ENCODE measurements at regions not wholly inside any gene's neighbourhood (a gene's known extent, or its start where the extent isn't known, plus 50 kb on each side); places are given as distances from the start of the nearest gene placed in this dataset.

DNA sequence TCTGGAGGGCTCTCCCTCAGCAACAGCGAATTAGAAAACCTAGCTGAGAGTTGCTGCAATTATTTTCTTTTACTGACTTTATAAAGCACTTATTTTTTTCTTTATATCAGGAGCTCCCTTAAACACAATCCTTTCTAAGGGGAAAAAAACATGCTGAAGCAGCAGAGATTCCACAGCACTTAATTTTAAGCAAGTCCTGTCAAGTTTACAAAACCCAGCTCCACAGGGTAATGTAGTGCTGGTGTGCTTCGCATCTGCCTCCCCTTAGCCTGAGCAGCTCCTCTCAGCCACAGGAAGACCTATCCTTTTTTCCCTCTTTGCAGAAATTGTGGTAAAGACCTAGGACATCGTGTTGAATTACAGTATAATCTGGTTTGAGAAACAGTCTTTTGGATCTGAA, 208.1 kb upstream of the SYNDIG1 start:
- TF ChIP-seq, protein P1, sequence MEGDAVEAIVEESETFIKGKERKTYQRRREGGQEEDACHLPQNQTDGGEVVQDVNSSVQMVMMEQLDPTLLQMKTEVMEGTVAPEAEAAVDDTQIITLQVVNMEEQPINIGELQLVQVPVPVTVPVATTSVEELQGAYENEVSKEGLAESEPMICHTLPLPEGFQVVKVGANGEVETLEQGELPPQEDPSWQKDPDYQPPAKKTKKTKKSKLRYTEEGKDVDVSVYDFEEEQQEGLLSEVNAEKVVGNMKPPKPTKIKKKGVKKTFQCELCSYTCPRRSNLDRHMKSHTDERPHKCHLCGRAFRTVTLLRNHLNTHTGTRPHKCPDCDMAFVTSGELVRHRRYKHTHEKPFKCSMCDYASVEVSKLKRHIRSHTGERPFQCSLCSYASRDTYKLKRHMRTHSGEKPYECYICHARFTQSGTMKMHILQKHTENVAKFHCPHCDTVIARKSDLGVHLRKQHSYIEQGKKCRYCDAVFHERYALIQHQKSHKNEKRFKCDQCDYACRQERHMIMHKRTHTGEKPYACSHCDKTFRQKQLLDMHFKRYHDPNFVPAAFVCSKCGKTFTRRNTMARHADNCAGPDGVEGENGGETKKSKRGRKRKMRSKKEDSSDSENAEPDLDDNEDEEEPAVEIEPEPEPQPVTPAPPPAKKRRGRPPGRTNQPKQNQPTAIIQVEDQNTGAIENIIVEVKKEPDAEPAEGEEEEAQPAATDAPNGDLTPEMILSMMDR (IDR thresholded peaks at IDR 0.05), result no peak
- TF ChIP-seq EZH2 (IDR thresholded peaks at IDR 0.05; ENCODE audit: borderline replicate concordance, insufficient read depth, low read depth, low read length, poor library complexity, severe bottlenecking), result no peak
